ENCODE measurements at regions not wholly inside any gene's neighbourhood (a gene's known extent, or its start where the extent isn't known, plus 50 kb on each side); places are given as distances from the start of the nearest gene placed in this dataset.
A peak's percentile ranks its signal among the peaks of the same experiment; 100 is the strongest.

DNA sequence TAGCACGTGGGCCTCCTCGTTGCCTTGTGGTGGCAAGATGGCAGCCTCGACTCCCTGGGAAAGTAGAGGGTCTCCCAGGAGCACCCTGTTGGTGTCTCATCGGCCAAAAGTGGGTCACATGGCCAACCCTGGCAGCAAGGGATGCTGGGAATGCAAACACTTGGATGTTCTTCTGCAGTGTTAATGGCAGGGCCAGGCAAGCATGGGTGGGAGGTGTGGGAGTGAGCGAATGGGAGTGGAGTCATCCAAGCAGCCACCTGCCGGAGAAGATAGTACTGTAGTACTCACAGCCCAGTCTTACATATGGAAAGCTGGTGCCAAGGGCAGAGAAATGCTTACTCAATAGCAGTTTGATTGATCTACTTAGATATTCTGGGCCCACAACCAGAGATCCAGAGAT is 122.2 kb downstream of the INHBB start:
- TF ChIP-seq POLR2A (IDR thresholded peaks at IDR 0.05), result no peak
- TF ChIP-seq, protein P1, sequence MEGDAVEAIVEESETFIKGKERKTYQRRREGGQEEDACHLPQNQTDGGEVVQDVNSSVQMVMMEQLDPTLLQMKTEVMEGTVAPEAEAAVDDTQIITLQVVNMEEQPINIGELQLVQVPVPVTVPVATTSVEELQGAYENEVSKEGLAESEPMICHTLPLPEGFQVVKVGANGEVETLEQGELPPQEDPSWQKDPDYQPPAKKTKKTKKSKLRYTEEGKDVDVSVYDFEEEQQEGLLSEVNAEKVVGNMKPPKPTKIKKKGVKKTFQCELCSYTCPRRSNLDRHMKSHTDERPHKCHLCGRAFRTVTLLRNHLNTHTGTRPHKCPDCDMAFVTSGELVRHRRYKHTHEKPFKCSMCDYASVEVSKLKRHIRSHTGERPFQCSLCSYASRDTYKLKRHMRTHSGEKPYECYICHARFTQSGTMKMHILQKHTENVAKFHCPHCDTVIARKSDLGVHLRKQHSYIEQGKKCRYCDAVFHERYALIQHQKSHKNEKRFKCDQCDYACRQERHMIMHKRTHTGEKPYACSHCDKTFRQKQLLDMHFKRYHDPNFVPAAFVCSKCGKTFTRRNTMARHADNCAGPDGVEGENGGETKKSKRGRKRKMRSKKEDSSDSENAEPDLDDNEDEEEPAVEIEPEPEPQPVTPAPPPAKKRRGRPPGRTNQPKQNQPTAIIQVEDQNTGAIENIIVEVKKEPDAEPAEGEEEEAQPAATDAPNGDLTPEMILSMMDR (IDR thresholded peaks at IDR 0.05), result no peak
- no peak overlapping the region for H3K4me3 ChIP-seq (ENCODE audit: low read depth, poor library complexity, severe bottlenecking)
- DNase-seq (ENCODE audit: low spot score in 2 of 2), result no peak
- intact Hi-C loops (cut with DNase I; ENCODE audit: low total_unique reads), result no loop called here
- WGBS, 2 donors, result 71 to 90% methylated on average over 6 of the region's 6 CpGs

DNA sequence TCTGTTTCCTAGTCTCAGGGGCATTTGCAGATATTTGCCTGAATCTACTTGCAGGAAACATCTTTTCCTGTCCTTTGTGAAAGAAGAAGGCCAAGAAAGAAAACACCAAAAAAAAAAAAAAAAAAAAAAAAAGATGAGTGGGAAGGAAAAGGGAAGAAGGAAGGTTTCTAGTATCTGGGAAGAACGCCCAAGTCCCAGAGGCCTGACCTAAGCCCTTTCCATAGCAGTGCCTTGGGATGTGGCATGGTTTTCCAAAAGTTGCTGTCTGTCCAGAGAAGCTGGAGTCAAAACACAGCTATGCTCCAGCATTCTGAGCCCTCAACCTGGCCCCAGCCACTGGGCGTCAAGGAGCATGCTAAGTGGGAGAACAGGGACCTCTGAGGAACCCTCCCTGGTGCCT is 123.5 kb downstream of the INHBB start:
- no peak for DNase-seq (ENCODE audit: low spot score in 2 of 2)
- intact Hi-C loops (cut with DNase I; ENCODE audit: low total_unique reads), result no loop called here

DNA sequence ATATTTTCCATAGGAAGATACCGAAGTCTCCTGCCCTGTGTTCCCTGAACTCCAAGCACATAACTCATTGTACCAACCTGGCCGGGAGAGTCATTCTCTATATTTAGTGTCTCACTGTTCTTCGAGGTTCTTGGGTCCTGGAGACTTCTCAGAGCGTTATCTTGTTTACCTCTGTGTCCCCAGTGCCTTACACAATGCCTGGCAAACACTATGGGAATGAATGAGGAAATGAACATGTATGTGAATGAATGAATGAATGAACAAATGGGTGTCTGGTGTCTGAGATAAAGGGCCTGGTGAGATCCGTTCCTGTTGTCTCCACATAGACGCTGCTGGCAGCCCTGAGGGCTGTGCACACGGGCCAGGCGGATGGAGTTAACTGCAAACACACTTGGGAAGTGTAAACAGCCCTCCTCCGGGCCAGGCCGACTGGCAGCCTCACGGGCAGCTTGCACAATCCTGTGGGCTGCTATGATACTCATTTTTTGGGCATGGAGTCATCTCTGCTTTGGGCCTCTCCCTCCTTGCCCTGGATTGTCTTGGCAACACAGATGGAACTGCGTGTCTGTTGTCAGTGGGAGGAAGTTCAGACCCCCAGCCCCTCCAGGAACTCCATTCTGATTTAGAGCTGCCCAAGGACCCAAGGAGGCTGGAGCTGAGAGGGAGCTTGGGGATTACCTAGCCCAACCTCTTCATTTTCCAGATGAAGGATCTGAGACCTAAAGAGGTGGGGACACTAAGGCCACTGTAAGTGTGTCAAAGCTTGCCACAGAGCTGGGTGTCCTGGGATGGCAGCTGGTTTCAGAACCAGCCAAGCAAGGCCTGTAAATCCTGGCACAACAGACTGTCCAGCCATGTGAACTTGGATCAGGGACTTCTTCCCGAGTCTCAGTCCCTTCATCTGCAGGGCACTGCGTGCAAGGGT is 124.4 kb downstream of the INHBB start:
- DNase-seq (ENCODE audit: low spot score in 2 of 2), result peak; percentile 87 to 96
- H3K4me3 ChIP-seq (ENCODE audit: low read depth, poor library complexity, severe bottlenecking), result no peak overlapping the region
- intact Hi-C loops (cut with DNase I; ENCODE audit: low total_unique reads), result no loop called here
- TF ChIP-seq POLR2A (IDR thresholded peaks at IDR 0.05), result no peak
- TF ChIP-seq, protein P1 (IDR thresholded peaks at IDR 0.05), result no peak
- WGBS, 2 donors, result 20 to 32% methylated on average over 14 of the region's 14 CpGs

More for the DNA sequence above, 123.5 kb downstream of the INHBB start:
- TF ChIP-seq POLR2A (IDR thresholded peaks at IDR 0.05), result no peak
- TF ChIP-seq, protein P1 (IDR thresholded peaks at IDR 0.05), result no peak
- WGBS, 2 donors, result 59 to 61% methylated on average over 2 of the region's 2 CpGs
- no peak overlapping the region for H3K4me3 ChIP-seq (ENCODE audit: low read depth, poor library complexity, severe bottlenecking)

DNA sequence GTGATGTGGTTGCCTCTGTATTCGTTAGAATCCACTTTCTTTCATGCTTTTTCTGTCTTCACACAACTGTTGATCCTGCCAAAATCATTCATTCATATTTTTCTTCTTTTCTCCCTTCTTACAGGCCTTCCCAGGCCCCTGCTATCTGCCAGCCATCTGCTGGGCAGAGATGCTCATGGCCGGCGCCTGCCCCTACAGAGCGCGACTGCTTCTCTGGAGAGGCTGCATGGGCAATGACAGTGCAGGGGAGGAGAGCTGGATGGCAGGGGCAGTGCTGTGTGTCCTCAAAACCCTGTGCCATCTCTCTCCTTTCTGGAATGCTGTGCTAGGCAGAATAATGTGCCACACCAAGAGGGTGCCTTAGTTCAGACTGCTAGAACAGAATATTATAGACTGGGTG is 125.2 kb downstream of the INHBB start:
- H3K4me3 ChIP-seq (ENCODE audit: low read depth, poor library complexity, severe bottlenecking), result no peak overlapping the region
- WGBS, 2 donors, result 62 to 73% methylated on average over 5 of the region's 5 CpGs
- DNase-seq (ENCODE audit: low spot score in 2 of 2), result peak in 1 of 2 donors; percentile 49
- intact Hi-C loops (cut with DNase I; ENCODE audit: low total_unique reads), result no loop called here
- TF ChIP-seq POLR2A (IDR thresholded peaks at IDR 0.05), result no peak
- TF ChIP-seq, protein P1 (IDR thresholded peaks at IDR 0.05), result no peak

DNA sequence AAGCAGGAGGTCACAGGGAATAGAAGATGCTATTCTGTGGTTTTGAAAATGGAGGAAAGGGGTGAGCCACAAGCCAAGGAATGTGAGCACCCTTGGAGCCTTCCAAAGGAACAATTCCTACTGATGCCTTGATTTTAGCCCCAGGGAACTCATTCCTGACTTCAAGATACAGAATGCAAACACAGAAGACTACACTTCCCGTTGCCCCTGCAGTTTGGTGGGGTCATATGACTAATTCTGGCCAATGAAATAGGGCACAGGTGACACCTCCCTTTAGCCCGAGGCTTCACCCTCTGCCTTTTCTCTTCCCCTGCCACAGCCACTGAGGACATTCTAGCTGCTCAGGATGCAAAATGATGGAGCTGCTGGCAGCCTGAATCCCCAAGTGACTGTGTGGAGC is 126.1 kb downstream of the INHBB start:
- DNase-seq (ENCODE audit: low spot score in 2 of 2), result peak in 1 of 2 donors; percentile 17
- intact Hi-C loops (cut with DNase I; ENCODE audit: low total_unique reads), result no loop called here
- TF ChIP-seq, protein P1 (IDR thresholded peaks at IDR 0.05), result no peak
- TF ChIP-seq POLR2A (IDR thresholded peaks at IDR 0.05), result no peak
- 44 to 61% methylated on average over 2 of the region's 2 CpGs for WGBS, 2 donors
- H3K4me3 ChIP-seq (ENCODE audit: low read depth, poor library complexity, severe bottlenecking), result no peak overlapping the region
